ENCODE measurements at regions not wholly inside any gene's neighbourhood (a gene's known extent, or its start where the extent isn't known, plus 50 kb on each side); places are given as distances from the start of the nearest gene placed in this dataset.
"Not testable (repeated sequence)": the region's sequence is repeated elsewhere in the genome, so short reads cannot be mapped to it uniquely, and the experiment has no call there.

DNA sequence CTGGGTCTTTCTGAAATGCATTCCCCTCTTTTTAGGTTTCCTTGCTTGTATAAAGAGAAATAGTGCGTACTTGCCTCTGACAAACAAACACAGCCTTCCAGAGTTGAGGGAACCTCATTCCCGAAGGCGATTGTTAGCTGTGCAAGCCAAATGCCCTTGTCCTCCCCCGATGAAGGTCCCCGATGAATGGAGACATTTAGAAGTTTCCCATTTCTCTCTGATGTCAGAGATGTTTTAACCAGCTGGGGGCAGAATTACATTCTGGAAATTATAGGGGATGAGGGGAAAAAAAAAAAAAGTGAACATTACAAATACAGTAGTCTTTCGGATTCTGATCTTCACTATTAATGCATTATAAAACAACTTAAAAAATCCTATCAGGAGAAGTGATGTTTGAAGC, 366.8 kb downstream of the VRK1 start:
- Histone ChIP-seq H3K36me3 (ENCODE audit: control insufficient read depth, insufficient read depth, low read length) (no peaks in the 10 kb centered on the region), H3K27ac (ENCODE audit: low read depth, low read length) (no peak overlapping the region), H3K9me3 (ENCODE audit: control insufficient read depth, low read length) (peaks cover 11% of the 10 kb centered on the region), H3K4me1 (ENCODE audit: control insufficient read depth, insufficient read depth, low read length) (no peaks in the 10 kb centered on the region), H3K4me3 (ENCODE audit: low read length) (no peak overlapping the region), H3K9ac (ENCODE audit: extremely low read depth, low read length, poor library complexity, severe bottlenecking) (no peak overlapping the region), H3K27me3 (ENCODE audit: control insufficient read depth, insufficient read depth, low read length, poor library complexity, severe bottlenecking) (no peaks in the 10 kb centered on the region)
- H3K27ac Mint-ChIP-seq, result no peak overlapping the region
- DNase-seq, result no peak
- H3K4me1 Mint-ChIP-seq, result no peaks in the 10 kb centered on the region
- H3K9me3 Mint-ChIP-seq, result peaks cover 15% of the 10 kb centered on the region
- TF ChIP-seq, protein P1, sequence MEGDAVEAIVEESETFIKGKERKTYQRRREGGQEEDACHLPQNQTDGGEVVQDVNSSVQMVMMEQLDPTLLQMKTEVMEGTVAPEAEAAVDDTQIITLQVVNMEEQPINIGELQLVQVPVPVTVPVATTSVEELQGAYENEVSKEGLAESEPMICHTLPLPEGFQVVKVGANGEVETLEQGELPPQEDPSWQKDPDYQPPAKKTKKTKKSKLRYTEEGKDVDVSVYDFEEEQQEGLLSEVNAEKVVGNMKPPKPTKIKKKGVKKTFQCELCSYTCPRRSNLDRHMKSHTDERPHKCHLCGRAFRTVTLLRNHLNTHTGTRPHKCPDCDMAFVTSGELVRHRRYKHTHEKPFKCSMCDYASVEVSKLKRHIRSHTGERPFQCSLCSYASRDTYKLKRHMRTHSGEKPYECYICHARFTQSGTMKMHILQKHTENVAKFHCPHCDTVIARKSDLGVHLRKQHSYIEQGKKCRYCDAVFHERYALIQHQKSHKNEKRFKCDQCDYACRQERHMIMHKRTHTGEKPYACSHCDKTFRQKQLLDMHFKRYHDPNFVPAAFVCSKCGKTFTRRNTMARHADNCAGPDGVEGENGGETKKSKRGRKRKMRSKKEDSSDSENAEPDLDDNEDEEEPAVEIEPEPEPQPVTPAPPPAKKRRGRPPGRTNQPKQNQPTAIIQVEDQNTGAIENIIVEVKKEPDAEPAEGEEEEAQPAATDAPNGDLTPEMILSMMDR (conservative IDR thresholded peaks at IDR 0.05), result no peak
- H3K27me3 Mint-ChIP-seq (ENCODE audit: insufficient read depth), result peaks cover 3% of the 10 kb centered on the region
- no peaks in the 10 kb centered on the region for H3K36me3 Mint-ChIP-seq (ENCODE audit: low read depth)
- 93 to 95% methylated on average over 3 to 5 of the region's 6 CpGs for WGBS, 2 experiments (ENCODE audit: insufficient coverage in 1 of 2, insufficient read length in 1 of 2)
- no peak overlapping the region for H3K4me3 Mint-ChIP-seq

DNA sequence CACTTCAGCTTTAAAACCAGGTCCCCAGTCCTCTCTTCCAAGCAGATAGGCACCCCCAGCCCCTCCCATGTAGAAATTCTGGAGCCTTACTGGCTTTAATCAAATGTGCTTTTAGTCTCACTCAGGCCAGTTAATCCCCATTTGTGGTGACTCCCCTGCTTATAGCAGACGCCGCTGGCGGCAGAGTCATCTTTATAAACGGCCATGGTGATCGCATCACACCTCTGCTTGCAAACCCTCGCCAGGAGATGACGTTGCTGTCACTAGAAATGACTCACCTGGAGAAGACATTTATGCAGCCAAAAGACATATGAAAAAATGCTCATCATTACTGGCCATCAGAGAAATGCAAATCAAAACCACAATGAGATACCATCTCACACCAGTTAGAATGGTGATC, 369.3 kb downstream of the VRK1 start:
- no peak overlapping the region for H3K4me3 ChIP-seq (ENCODE audit: low read length)
- no peak overlapping the region for H3K27ac Mint-ChIP-seq
- no peak overlapping the region for H3K27ac ChIP-seq (ENCODE audit: low read depth, low read length)
- H3K36me3 ChIP-seq (ENCODE audit: control insufficient read depth, insufficient read depth, low read length), result no peaks in the 10 kb centered on the region
- no peaks in the 10 kb centered on the region for H3K9me3 ChIP-seq (ENCODE audit: control insufficient read depth, low read length)
- TF ChIP-seq, protein P1 (conservative IDR thresholded peaks at IDR 0.05), result no peak
- H3K4me1 Mint-ChIP-seq, result no peaks in the 10 kb centered on the region
- H3K9me3 Mint-ChIP-seq, result no peaks in the 10 kb centered on the region
- H3K27me3 Mint-ChIP-seq (ENCODE audit: insufficient read depth), result no peaks in the 10 kb centered on the region
- H3K4me3 Mint-ChIP-seq, result no peak overlapping the region
- WGBS, 2 experiments (ENCODE audit: insufficient coverage in 1 of 2, insufficient read length in 1 of 2), result 94 to 95% methylated on average over 7 of the region's 7 CpGs
- no peaks in the 10 kb centered on the region for H3K27me3 ChIP-seq (ENCODE audit: control insufficient read depth, insufficient read depth, low read length, poor library complexity, severe bottlenecking)
- no peak for DNase-seq
- H3K9ac ChIP-seq (ENCODE audit: extremely low read depth, low read length, poor library complexity, severe bottlenecking), result no peak overlapping the region
- no peaks in the 10 kb centered on the region for H3K36me3 Mint-ChIP-seq (ENCODE audit: low read depth)
- H3K4me1 ChIP-seq (ENCODE audit: control insufficient read depth, insufficient read depth, low read length), result no peaks in the 10 kb centered on the region

DNA sequence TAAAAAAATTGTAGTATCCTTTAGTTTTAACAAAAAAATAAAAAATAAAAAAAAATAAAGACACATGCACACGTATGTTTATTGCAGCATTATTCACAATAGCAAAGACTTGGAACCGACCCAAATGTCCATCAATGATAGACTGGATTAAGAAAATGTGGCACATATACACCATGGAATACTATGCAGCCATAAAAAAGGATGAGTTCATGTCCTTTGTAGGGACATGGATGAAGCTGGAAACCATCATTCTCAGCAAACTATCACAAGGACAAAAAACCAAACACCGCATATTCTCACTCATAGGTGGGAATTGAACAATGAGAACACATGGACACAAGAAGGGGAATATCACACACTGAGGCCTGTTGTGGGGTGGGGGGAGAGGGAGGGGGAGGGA, 370.4 kb downstream of the VRK1 start:
- not testable (repeated sequence) for H3K27me3 Mint-ChIP-seq (ENCODE audit: insufficient read depth)

DNA sequence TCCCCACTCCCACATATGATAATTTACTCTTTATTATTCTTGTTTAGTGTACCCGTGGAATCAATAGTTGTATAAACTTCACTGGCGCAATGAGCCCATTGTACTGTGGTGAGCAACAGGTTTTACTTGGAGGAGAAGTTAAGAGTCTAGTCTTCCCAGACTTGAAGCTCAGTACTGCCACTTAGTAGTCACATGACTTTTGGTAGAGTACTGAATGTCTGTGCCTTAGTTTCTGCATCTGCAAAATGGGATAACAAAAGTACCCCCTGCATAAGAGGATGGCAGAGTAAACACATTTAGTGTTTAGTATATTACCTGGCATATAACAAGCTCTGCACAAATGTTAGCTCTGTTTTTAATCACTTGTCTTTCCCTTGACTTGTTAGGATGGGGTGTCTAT, 375.5 kb downstream of the VRK1 start:
- no peaks in the 10 kb centered on the region for H3K27me3 ChIP-seq (ENCODE audit: control insufficient read depth, insufficient read depth, low read length, poor library complexity, severe bottlenecking)
- no peak for DNase-seq
- Mint-ChIP-seq H3K36me3 (ENCODE audit: low read depth) (no peaks in the 10 kb centered on the region), H3K9me3 (peaks cover 7% of the 10 kb centered on the region), H3K27me3 (ENCODE audit: insufficient read depth) (no peaks in the 10 kb centered on the region), H3K4me3 (no peak overlapping the region), H3K27ac (no peak overlapping the region), H3K4me1 (peaks cover 5% of the 10 kb centered on the region)
- no peak overlapping the region for H3K9ac ChIP-seq (ENCODE audit: extremely low read depth, low read length, poor library complexity, severe bottlenecking)
- no peaks in the 10 kb centered on the region for H3K36me3 ChIP-seq (ENCODE audit: control insufficient read depth, insufficient read depth, low read length)
- H3K4me1 ChIP-seq (ENCODE audit: control insufficient read depth, insufficient read depth, low read length), result no peaks in the 10 kb centered on the region
- no peak overlapping the region for H3K4me3 ChIP-seq (ENCODE audit: low read length)
- no peak overlapping the region for H3K27ac ChIP-seq (ENCODE audit: low read depth, low read length)
- 86 to 98% methylated on average over 1 to 2 of the region's 2 CpGs for WGBS, 2 experiments (ENCODE audit: insufficient coverage in 1 of 2, insufficient read length in 1 of 2)
- TF ChIP-seq, protein P1 (conservative IDR thresholded peaks at IDR 0.05), result no peak
- no peaks in the 10 kb centered on the region for H3K9me3 ChIP-seq (ENCODE audit: control insufficient read depth, low read length)

More for the DNA sequence above, 370.4 kb downstream of the VRK1 start:
- not testable (repeated sequence) for H3K36me3 ChIP-seq (ENCODE audit: control insufficient read depth, insufficient read depth, low read length); H3K27ac ChIP-seq (ENCODE audit: low read depth, low read length); H3K4me1 Mint-ChIP-seq; DNase-seq; H3K27ac Mint-ChIP-seq; H3K27me3 ChIP-seq (ENCODE audit: control insufficient read depth, insufficient read depth, low read length, poor library complexity, severe bottlenecking); H3K4me3 ChIP-seq (ENCODE audit: low read length); H3K36me3 Mint-ChIP-seq (ENCODE audit: low read depth); H3K9me3 Mint-ChIP-seq; H3K9ac ChIP-seq (ENCODE audit: extremely low read depth, low read length, poor library complexity, severe bottlenecking); H3K9me3 ChIP-seq (ENCODE audit: control insufficient read depth, low read length); H3K4me3 Mint-ChIP-seq; H3K4me1 ChIP-seq (ENCODE audit: control insufficient read depth, insufficient read depth, low read length)
- WGBS, 2 experiments (ENCODE audit: insufficient coverage in 1 of 2, insufficient read length in 1 of 2), result no CpG with 5 or more reads among the region's 3 CpGs

Data from endodermal cell (in vitro differentiated cells).